Duodenal mucosa (tissue), 2 donors: ENCODE measurements at regions not wholly inside any gene's neighbourhood (a gene's known extent, or its start where the extent isn't known, plus 50 kb on each side); places are given as distances from the start of the nearest gene placed in this dataset.

Experiments used
- H3K27ac ChIP-seq: one replicate; pipeline ENCODE4 v1.7.0; 2013; ENCODE audit warnings: low read depth, low read length
- H3K27me3 ChIP-seq, 2 donors: one replicate each; pipeline ENCODE4 v1.7.0; 2013; ENCODE audit warnings: low read length in 2 of 2, control low read depth in 1 of 2; ENCODE audit not compliant: insufficient read depth in 2 of 2, control insufficient read depth in 1 of 2
- H3K36me3 ChIP-seq, 2 donors: one replicate each; pipeline ENCODE4 v1.7.0; 2013; ENCODE audit warnings: low read length in 2 of 2, control low read depth in 1 of 2; ENCODE audit not compliant: insufficient read depth in 2 of 2, control insufficient read depth in 1 of 2
- H3K4me1 ChIP-seq, 2 donors: one replicate each; pipeline ENCODE4 v1.7.0; 2013; ENCODE audit warnings: low read length in 2 of 2, control low read depth in 1 of 2; ENCODE audit not compliant: insufficient read depth in 2 of 2, control insufficient read depth in 1 of 2
- H3K4me3 ChIP-seq, 2 donors: one replicate each; pipeline ENCODE4 v1.7.0; 2013; ENCODE audit warnings: low read length in 2 of 2, low read depth in 1 of 2
- H3K9ac ChIP-seq, 2 donors: one replicate each; pipeline ENCODE4 v1.7.0; 2013; ENCODE audit warnings: low read length in 2 of 2, low read depth in 1 of 2
- H3K9me3 ChIP-seq, 2 donors: one replicate each; pipeline ENCODE4 v1.7.0; 2013; ENCODE audit warnings: low read length in 2 of 2, control low read depth in 1 of 2; ENCODE audit not compliant: control insufficient read depth in 1 of 2

- no peaks in the 10 kb centered on the region for H3K4me1 ChIP-seq
- no peaks in the 10 kb centered on the region for H3K27me3 ChIP-seq
- H3K9ac ChIP-seq: no peak overlapping the region
- H3K36me3 ChIP-seq: no peaks in the 10 kb centered on the region
- H3K27ac ChIP-seq: no peak overlapping the region
- H3K9me3 ChIP-seq: no peaks in the 10 kb centered on the region
- no peak overlapping the region for H3K4me3 ChIP-seq
These were observed 67.7 kb upstream of the SMARCA2 start for GRCh38 chr9:1947438-1947837.

- H3K36me3 ChIP-seq: no peaks in the 10 kb centered on the region
- H3K4me3 ChIP-seq: no peak overlapping the region
- no peak overlapping the region for H3K27ac ChIP-seq
- no peaks in the 10 kb centered on the region for H3K4me1 ChIP-seq
- H3K9me3 ChIP-seq: no peaks in the 10 kb centered on the region
- no peaks in the 10 kb centered on the region for H3K27me3 ChIP-seq
- no peak overlapping the region for H3K9ac ChIP-seq
These were observed 66.6 kb upstream of the SMARCA2 start for GRCh38 chr9:1948541-1948940.

- Histone ChIP-seq H3K4me1 (no peaks in the 10 kb centered on the region), H3K9me3 (no peaks in the 10 kb centered on the region), H3K27ac (no peak overlapping the region), H3K27me3 (no peaks in the 10 kb centered on the region), H3K36me3 (no peaks in the 10 kb centered on the region), H3K9ac (no peak overlapping the region), H3K4me3 (no peak overlapping the region)
These were observed 63.7 kb upstream of the SMARCA2 start for GRCh38 chr9:1951446-1951845.

- no peaks in the 10 kb centered on the region for H3K27me3 ChIP-seq
- no peak overlapping the region for H3K9ac ChIP-seq
- no peaks in the 10 kb centered on the region for H3K9me3 ChIP-seq
- no peaks in the 10 kb centered on the region for H3K4me1 ChIP-seq
- no peaks in the 10 kb centered on the region for H3K36me3 ChIP-seq
- no peak overlapping the region for H3K27ac ChIP-seq
- H3K4me3 ChIP-seq: no peak overlapping the region
These were observed 63.1 kb upstream of the SMARCA2 start for GRCh38 chr9:1952001-1952400.

GRCh38 chr9:1954238-1954637, 60.9 kb upstream of the SMARCA2 start:
- no peaks in the 10 kb centered on the region for H3K27me3 ChIP-seq
- no peaks in the 10 kb centered on the region for H3K4me1 ChIP-seq
- no peak overlapping the region for H3K4me3 ChIP-seq
- H3K9me3 ChIP-seq: no peaks in the 10 kb centered on the region
- H3K27ac ChIP-seq: no peak overlapping the region
- H3K9ac ChIP-seq: no peak overlapping the region
- no peaks in the 10 kb centered on the region for H3K36me3 ChIP-seq

GRCh38 chr9:1956958-1957357, 58.2 kb upstream of the SMARCA2 start:
- Histone ChIP-seq H3K36me3 (no peaks in the 10 kb centered on the region), H3K9ac (no peak overlapping the region), H3K4me1 (no peaks in the 10 kb centered on the region), H3K27ac (no peak overlapping the region), H3K27me3 (no peaks in the 10 kb centered on the region), H3K4me3 (no peak overlapping the region), H3K9me3 (no peaks in the 10 kb centered on the region)

GRCh38 chr9:1957856-1958255, 57.3 kb upstream of the SMARCA2 start:
- no peak overlapping the region for H3K4me3 ChIP-seq

GRCh38 chr9:1959371-1959770, 55.8 kb upstream of the SMARCA2 start:
- no peak overlapping the region for H3K27ac ChIP-seq
- H3K4me3 ChIP-seq: no peak overlapping the region
- H3K9ac ChIP-seq: no peak overlapping the region
- no peaks in the 10 kb centered on the region for H3K9me3 ChIP-seq
- no peaks in the 10 kb centered on the region for H3K36me3 ChIP-seq
- no peaks in the 10 kb centered on the region for H3K4me1 ChIP-seq
- no peaks in the 10 kb centered on the region for H3K27me3 ChIP-seq

More at GRCh38 chr9:1957856-1958255, 57.3 kb upstream of the SMARCA2 start:
- Histone ChIP-seq H3K36me3 (no peaks in the 10 kb centered on the region), H3K27ac (no peak overlapping the region), H3K4me1 (no peaks in the 10 kb centered on the region), H3K27me3 (no peaks in the 10 kb centered on the region), H3K9ac (no peak overlapping the region), H3K9me3 (no peaks in the 10 kb centered on the region)

GRCh38 chr9:1960342-1961042, 54.7 kb upstream of the SMARCA2 start:
- Histone ChIP-seq H3K4me1 (no peaks in the 10 kb centered on the region), H3K27me3 (no peaks in the 10 kb centered on the region), H3K36me3 (no peaks in the 10 kb centered on the region), H3K4me3 (no peak overlapping the region), H3K9ac (no peak overlapping the region), H3K9me3 (no peaks in the 10 kb centered on the region), H3K27ac (no peak overlapping the region)

GRCh38 chr9:1962122-1962521, 53.0 kb upstream of the SMARCA2 start:
- Histone ChIP-seq H3K27me3 (no peaks in the 10 kb centered on the region), H3K4me1 (no peaks in the 10 kb centered on the region), H3K9ac (no peak overlapping the region), H3K27ac (no peak overlapping the region), H3K9me3 (no peaks in the 10 kb centered on the region), H3K4me3 (no peak overlapping the region), H3K36me3 (no peaks in the 10 kb centered on the region)
